Activated B cell treated with CpG ODN at 0.5 μM for 24 hours (primary cell): ENCODE measurements at regions not wholly inside any gene's neighbourhood (a gene's known extent, or its start where the extent isn't known, plus 50 kb on each side); places are given as distances from the start of the nearest gene placed in this dataset.

ENCODE experiments used
- ATAC-seq: fragments of 200-7000 bp; cut with Tn5 transposase; one replicate; pipeline ENCODE4 v1.10.0; 2021; ENCODE audit warnings: low read depth, mild to moderate bottlenecking, moderate library complexity
- CTCF ChIA-PET: fragments of 350-600 bp; sonication (Branson Sonifier 250); formaldehyde crosslinking; loops from one replicate; lab custom pipeline; 2021; ENCODE audit warnings: antibody characterized with exemption; lab: Charles Lee
- POLR2A ChIA-PET: fragments of 350-600 bp; sonication (Branson Sonifier 250); formaldehyde crosslinking; loops from one replicate; lab custom pipeline; 2021; ENCODE audit warnings: antibody characterized with exemption; lab: Charles Lee
- DNase-seq: peaks from one replicate; pipeline ENCODE4 v3.0.0; 2022
- H3K27ac Mint-ChIP-seq: one replicate; pipeline ENCODE4 v1.8.0; 2020; ENCODE audit warnings: mixed read lengths
- H3K27me3 Mint-ChIP-seq: one replicate; pipeline ENCODE4 v1.8.0; 2021; ENCODE audit warnings: mixed read lengths
- H3K36me3 Mint-ChIP-seq: one replicate; pipeline ENCODE4 v1.8.0; 2021; ENCODE audit warnings: low read depth, mixed read lengths
- H3K4me1 Mint-ChIP-seq: one replicate; pipeline ENCODE4 v1.8.0; 2021; ENCODE audit warnings: mixed read lengths
- H3K4me3 Mint-ChIP-seq: one replicate; pipeline ENCODE4 v1.8.0; 2020; ENCODE audit warnings: mild to moderate bottlenecking, mixed read lengths
- H3K9me3 Mint-ChIP-seq: one replicate; pipeline ENCODE4 v1.8.0; 2020; ENCODE audit warnings: mixed read lengths
- intact Hi-C: fragments of 100-400 bp; cut with micrococcal nuclease; formaldehyde crosslinking; loops from one replicate; pipeline ENCODE4 v1.15.1; 2024
- TF ChIP-seq, protein P1 (sequence below): fragments of 200-600 bp; IDR thresholded peaks from one replicate; pipeline ENCODE4 v1.8.0; 2022; ENCODE audit warnings: antibody characterized with exemption, mild to moderate bottlenecking

DNA sequence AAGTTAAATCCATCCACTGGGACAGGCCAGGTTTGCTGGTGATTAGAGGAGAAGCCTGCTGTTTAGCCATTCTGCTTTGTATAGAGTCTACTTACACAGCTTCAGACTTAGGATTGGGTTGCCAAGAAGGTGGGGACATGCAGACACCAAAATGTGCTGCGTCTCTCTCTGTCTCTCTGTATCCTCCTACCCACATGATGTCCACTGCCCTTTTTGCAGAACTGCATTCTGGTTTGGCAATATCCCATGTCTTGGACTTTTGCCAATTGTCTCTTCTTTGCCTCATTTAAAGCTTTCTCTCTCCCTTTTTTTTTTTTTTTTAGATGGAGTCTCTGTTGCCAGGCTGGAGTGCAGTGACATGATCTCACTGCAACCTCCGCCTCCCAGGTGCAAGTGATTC, 261.1 kb upstream of the FN1 start:
- H3K4me3 Mint-ChIP-seq, result no peak overlapping the region
- peaks cover 18% of the 10 kb centered on the region for H3K27me3 Mint-ChIP-seq
- DNase-seq, result no peak
- ATAC-seq, result no peak
- ChIA-PET POLR2A (no interaction called here), CTCF (no interaction called here)
- H3K4me1 Mint-ChIP-seq, result no peaks in the 10 kb centered on the region
- TF ChIP-seq, protein P1, sequence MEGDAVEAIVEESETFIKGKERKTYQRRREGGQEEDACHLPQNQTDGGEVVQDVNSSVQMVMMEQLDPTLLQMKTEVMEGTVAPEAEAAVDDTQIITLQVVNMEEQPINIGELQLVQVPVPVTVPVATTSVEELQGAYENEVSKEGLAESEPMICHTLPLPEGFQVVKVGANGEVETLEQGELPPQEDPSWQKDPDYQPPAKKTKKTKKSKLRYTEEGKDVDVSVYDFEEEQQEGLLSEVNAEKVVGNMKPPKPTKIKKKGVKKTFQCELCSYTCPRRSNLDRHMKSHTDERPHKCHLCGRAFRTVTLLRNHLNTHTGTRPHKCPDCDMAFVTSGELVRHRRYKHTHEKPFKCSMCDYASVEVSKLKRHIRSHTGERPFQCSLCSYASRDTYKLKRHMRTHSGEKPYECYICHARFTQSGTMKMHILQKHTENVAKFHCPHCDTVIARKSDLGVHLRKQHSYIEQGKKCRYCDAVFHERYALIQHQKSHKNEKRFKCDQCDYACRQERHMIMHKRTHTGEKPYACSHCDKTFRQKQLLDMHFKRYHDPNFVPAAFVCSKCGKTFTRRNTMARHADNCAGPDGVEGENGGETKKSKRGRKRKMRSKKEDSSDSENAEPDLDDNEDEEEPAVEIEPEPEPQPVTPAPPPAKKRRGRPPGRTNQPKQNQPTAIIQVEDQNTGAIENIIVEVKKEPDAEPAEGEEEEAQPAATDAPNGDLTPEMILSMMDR, result no peak
- intact Hi-C loops, result no loop called here
- peaks cover 4% of the 10 kb centered on the region for H3K9me3 Mint-ChIP-seq
- H3K36me3 Mint-ChIP-seq, result no peaks in the 10 kb centered on the region
- no peak overlapping the region for H3K27ac Mint-ChIP-seq

DNA sequence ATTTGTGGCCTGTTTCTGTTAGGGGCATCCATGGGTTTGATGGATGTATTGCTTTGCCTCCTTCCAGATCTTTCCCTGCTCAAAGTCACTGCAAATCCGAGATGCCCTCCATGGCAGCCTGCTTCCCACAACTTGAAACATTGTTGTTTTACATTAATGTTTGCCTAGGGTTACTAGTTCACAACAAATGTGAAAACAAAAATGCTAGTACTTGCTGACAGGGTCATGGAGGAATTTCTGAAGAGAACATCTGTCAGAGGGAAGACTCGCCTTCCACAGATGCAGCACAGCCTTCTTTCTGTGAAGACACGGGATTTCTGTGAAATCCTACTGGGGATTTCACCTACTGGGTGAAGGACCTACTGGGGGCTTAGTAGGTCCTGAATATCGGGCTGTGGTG, 260.0 kb upstream of the FN1 start:
- CTCF ChIA-PET, result no interaction called here
- peaks cover 4% of the 10 kb centered on the region for H3K9me3 Mint-ChIP-seq
- no peak overlapping the region for H3K27ac Mint-ChIP-seq
- ATAC-seq (no peak), DNase-seq (no peak)
- intact Hi-C loops, result no loop called here
- TF ChIP-seq, protein P1, result no peak
- no peaks in the 10 kb centered on the region for H3K36me3 Mint-ChIP-seq
- no peaks in the 10 kb centered on the region for H3K4me1 Mint-ChIP-seq
- POLR2A ChIA-PET, result no interaction called here
- peaks cover 15% of the 10 kb centered on the region for H3K27me3 Mint-ChIP-seq
- H3K4me3 Mint-ChIP-seq, result no peak overlapping the region

DNA sequence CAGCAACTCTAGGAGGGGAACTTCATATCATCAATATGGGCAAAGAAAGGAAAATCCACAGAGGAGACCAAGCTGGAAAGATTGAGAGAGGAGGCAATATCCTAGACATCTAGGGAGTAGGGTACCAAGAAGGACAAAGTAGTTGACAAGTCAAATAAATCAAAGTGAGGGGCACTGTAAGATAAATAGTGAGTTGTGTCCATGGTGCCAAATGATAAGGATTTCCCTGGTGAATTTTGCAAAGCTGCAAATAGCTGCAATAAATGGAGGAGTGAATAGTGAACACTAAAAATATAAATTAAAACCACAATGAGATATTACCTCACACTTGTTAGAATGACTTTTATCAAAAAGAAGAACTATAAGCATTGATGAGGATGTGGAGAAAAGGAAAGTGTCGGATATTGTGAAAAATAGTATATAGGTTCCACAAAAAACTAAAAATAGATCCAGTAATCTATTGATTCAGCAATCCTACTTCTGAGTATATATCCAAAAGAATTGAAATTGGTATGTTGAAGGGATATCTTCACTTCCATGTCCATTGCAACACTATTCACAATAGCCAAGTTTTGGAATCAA, 258.2 kb upstream of the FN1 start:
- Mint-ChIP-seq H3K27me3 (peaks cover 12% of the 10 kb centered on the region), H3K4me1 (no peaks in the 10 kb centered on the region), H3K36me3 (no peaks in the 10 kb centered on the region), H3K27ac (no peak overlapping the region), H3K9me3 (peaks cover 4% of the 10 kb centered on the region), H3K4me3 (no peak overlapping the region)
- TF ChIP-seq, protein P1, result no peak
- POLR2A ChIA-PET, result no interaction called here
- DNase-seq, result no peak
- no peak for ATAC-seq
- CTCF ChIA-PET, result no interaction called here
- intact Hi-C loops, result no loop called here

DNA sequence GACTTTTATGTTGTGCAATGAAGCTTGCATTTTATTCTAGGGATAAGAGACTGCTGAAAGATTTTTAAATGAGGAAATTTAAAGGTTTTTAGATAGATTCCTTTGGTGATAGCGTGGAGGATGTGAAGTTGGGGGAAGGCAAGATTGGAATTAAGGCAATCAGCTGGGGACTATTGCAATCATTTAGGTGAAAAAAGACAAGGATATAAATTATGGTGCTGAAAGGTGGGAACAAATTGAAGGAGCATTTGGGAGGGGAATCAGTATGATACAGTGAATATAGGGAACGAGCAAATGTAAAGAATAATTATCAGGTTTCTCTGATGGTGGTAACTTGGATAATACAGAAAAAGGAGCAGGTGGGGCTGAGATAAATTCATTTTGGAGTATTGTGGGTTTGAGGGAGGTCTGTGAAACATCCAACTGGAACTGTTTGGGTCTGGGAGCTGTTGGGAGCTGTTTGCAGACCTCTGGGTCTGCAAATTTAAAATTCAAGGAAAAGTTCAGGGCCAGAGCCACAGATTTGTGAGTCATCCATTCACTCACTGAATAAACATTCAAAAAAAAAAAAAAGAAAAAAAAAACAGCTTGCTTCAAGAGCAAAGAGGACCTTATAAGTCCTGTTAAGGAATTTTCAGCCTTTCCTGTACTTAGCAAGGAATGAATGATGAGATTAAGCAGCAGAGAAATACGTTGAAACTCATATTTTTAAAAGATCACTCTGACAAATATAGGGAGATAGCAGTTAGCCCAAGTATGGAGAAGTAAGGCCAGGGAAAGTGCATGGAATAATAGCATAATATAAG, 257.5 kb upstream of the FN1 start:
- intact Hi-C loops, result no loop called here
- ATAC-seq, result no peak
- ChIA-PET POLR2A (no interaction called here), CTCF (no interaction called here)
- H3K27ac Mint-ChIP-seq, result no peak overlapping the region
- no peak for DNase-seq
- H3K27me3 Mint-ChIP-seq, result peaks cover 12% of the 10 kb centered on the region
- no peaks in the 10 kb centered on the region for H3K4me1 Mint-ChIP-seq
- H3K4me3 Mint-ChIP-seq, result no peak overlapping the region
- no peaks in the 10 kb centered on the region for H3K36me3 Mint-ChIP-seq
- H3K9me3 Mint-ChIP-seq, result peaks cover 4% of the 10 kb centered on the region
- TF ChIP-seq, protein P1, result no peak

DNA sequence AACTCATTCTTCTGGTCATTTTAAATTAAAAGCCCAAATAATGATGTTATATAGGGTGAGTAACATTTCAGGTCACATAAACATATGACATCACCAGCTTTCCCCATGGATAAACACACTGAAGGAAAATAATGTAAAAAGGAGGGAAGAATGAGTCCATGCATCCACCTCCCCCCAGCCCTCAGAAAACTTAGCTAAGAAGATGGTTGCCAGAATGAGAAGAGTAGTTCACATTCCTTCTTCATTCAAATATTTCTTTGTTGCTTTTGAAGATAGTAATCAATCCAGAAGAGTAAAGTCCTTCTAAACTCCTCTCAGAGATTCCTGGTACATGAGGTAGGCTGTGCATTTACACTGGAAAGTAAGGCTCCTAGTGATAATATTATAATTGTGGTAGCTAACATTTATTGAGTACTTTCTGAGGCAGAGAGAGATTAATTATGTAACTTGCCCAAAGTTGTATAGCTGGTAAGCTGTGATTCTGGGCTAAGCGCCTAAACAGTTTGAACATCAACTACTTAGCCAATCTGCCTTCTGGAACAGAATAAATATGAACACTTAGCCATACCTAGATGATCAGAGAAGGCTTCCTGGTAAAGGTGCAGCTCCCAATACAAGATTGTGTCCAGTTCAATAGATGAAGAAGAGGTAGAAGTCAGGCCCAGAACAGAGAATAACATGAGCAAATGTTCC, 256.7 kb upstream of the FN1 start:
- DNase-seq (no peak), ATAC-seq (no peak)
- intact Hi-C loops, result no loop called here
- no peak overlapping the region for H3K27ac Mint-ChIP-seq
- CTCF ChIA-PET, result no interaction called here
- peaks cover 12% of the 10 kb centered on the region for H3K27me3 Mint-ChIP-seq
- H3K9me3 Mint-ChIP-seq, result peaks cover 1% of the 10 kb centered on the region
- no peak overlapping the region for H3K4me3 Mint-ChIP-seq
- TF ChIP-seq, protein P1, result no peak
- POLR2A ChIA-PET, result no interaction called here
- no peaks in the 10 kb centered on the region for H3K4me1 Mint-ChIP-seq
- H3K36me3 Mint-ChIP-seq, result no peaks in the 10 kb centered on the region
